HepG2 (cell line): ENCODE measurements at regions not wholly inside any gene's neighbourhood (a gene's known extent, or its start where the extent isn't known, plus 50 kb on each side); places are given as distances from the start of the nearest gene placed in this dataset.
A peak's percentile ranks its signal among the peaks of the same experiment; 100 is the strongest.

Experiments used
- ATAC-seq: fragments of 200-7000 bp; cut with Tn5 transposase; 3 replicates; pipeline ENCODE4 v1.9.1; 2020; ENCODE audit warnings: mild to moderate bottlenecking, moderate library complexity
- BruUV-seq: library from RNA; stranded (reverse); fragments of 400-500 nt; replicated peaks from 2 replicates; lab custom pipeline; 2021; lab: Mats Ljungman, UMichigan
- CTCF ChIA-PET: fragments of 300-600 bp; formaldehyde crosslinking; extraction: SDS; loops from one replicate; lab custom pipeline; 2021; ENCODE audit warnings: low total read pairs, inconsistent platforms, low intra/inter-chr PET ratio; lab: Yijun Ruan, JAX
- POLR2A ChIA-PET: fragments of 350-600 bp; sonication (Branson Sonifier 250); formaldehyde crosslinking; loops from one replicate; lab custom pipeline; 2020; ENCODE audit warnings: antibody characterized with exemption, inconsistent platforms; lab: Yijun Ruan, JAX
- DNase-seq: peaks from one replicate; pipeline ENCODE4 v3.0.0-alpha.2; 2015; ENCODE audit warnings: low spot score
- FAIRE-seq: peaks from 3 replicates; lab custom pipeline; 2011; peaks lifted over from hg19 to GRCh38; lab: Jason Lieb, UNC
- H2AFZ ChIP-seq: one replicate; pipeline ENCODE4 v1.6.1; 2011; ENCODE audit warnings: low read length, inconsistent platforms
- H3K27ac ChIP-seq: fragments of 300-600 bp; 3 replicates; pipeline ENCODE4 v1.8.0; 2011; ENCODE audit warnings: mixed run types, mild to moderate bottlenecking, mixed read lengths, low read length, inconsistent platforms; ENCODE audit not compliant: insufficient read depth; ENCODE audit errors: extremely low read length
- H3K27me3 ChIP-seq, 2 experiments: fragments of 200-600 bp in 1 of 2; 2 replicates in 1 of 2; 3 replicates in 1 of 2; pipeline versions ENCODE4 v1.6.0 to v1.8.0; 2011; ENCODE audit warnings: low read length in 2 of 2, mild to moderate bottlenecking in 2 of 2, moderate library complexity in 2 of 2, inconsistent platforms in 1 of 2; ENCODE audit not compliant: insufficient read depth in 2 of 2, control insufficient read depth in 1 of 2
- H3K36me3 ChIP-seq, 2 experiments: fragments of 200-600 bp in 1 of 2; replicated peaks in 1 of 2; 2 replicates in 1 of 2; 3 replicates in 1 of 2; pipeline versions ENCODE4 v1.5.1 to v1.8.0; 2011; ENCODE audit warnings: low read length in 2 of 2, inconsistent platforms in 1 of 2; ENCODE audit not compliant: insufficient read depth in 2 of 2, control insufficient read depth in 1 of 2
- H3K4me1 ChIP-seq: 2 replicates; pipeline ENCODE4 v1.5.1; 2012; ENCODE audit warnings: low read length, inconsistent platforms; ENCODE audit not compliant: insufficient read depth
- H3K4me2 ChIP-seq: 2 replicates; pipeline ENCODE4 v1.6.0; 2011; ENCODE audit warnings: low read depth, low read length, inconsistent platforms
- H3K4me3 ChIP-seq, 3 experiments: fragments of 200-600 bp in 1 of 3; sonication (generic), shearing (Covaris generic) in 1 of 3; replicated peaks in 1 of 3; 2 replicates each; pipeline ENCODE4 v1.5.1; 2011 to 2016; ENCODE audit warnings: low read length in 3 of 3, inconsistent platforms in 2 of 3, low read depth in 2 of 3, mild to moderate bottlenecking in 2 of 3, control low read depth in 1 of 3, mixed read lengths in 1 of 3; ENCODE audit not compliant: insufficient read depth in 1 of 3
- H3K79me2 ChIP-seq: one replicate; pipeline ENCODE4 v1.6.1; 2011; ENCODE audit warnings: low read length, inconsistent platforms; ENCODE audit not compliant: insufficient read depth
- H3K9ac ChIP-seq: 2 replicates; pipeline ENCODE4 v1.6.0; 2011; ENCODE audit warnings: mild to moderate bottlenecking, low read depth, low read length, inconsistent platforms; ENCODE audit not compliant: insufficient read depth
- H3K9me3 ChIP-seq: 2 replicates; pipeline ENCODE4 v1.5.1; 2012; ENCODE audit warnings: mild to moderate bottlenecking, low read length
- H4K20me1 ChIP-seq: 2 replicates; pipeline ENCODE4 v1.6.0; 2011; ENCODE audit warnings: inconsistent platforms, mild to moderate bottlenecking, low read length, moderate library complexity; ENCODE audit not compliant: insufficient read depth
- ATF7 ChIP-seq, 2 experiments: fragments of 450-650 bp in 1 of 2; sonication (generic) in 1 of 2; formaldehyde crosslinking in 1 of 2; IDR thresholded peaks; 2 replicates each; pipeline versions ENCODE4 v1.4.0 to v1.6.1; 2016 to 2020; ENCODE audit warnings: antibody characterized with exemption in 1 of 2, mild to moderate bottlenecking in 1 of 2, missing genetic modification reagents in 1 of 2
- CBFB ChIP-seq: sonication (generic); formaldehyde crosslinking; IDR thresholded peaks from 2 replicates; pipeline ENCODE4 v1.4.0; 2020; ENCODE audit warnings: missing genetic modification reagents
- CREB1 ChIP-seq, 2 experiments: fragments of 450-650 bp in 1 of 2; IDR thresholded peaks; 2 replicates each; pipeline ENCODE4 v1.6.1; 2016 to 2017; ENCODE audit warnings: control low read depth in 1 of 2, mild to moderate bottlenecking in 1 of 2, missing compliant biosample characterization in 1 of 2, missing genetic modification characterization in 1 of 2
- CSRNP2 ChIP-seq: sonication (generic); formaldehyde crosslinking; conservative IDR thresholded peaks from 2 replicates; pipeline ENCODE4 v1.8.0; 2022; ENCODE audit warnings: low read depth, missing genetic modification reagents
- GPN1 ChIP-seq: sonication (generic); formaldehyde crosslinking; IDR thresholded peaks from 2 replicates; pipeline ENCODE4 v1.5.1; 2020; ENCODE audit warnings: missing genetic modification reagents, borderline replicate concordance
- KIAA2018 ChIP-seq: sonication (generic); formaldehyde crosslinking; IDR thresholded peaks from 2 replicates; pipeline ENCODE4 v1.5.0; 2020; ENCODE audit warnings: mild to moderate bottlenecking, missing genetic modification reagents, borderline replicate concordance
- MIER3 ChIP-seq: IDR thresholded peaks from 2 replicates; pipeline ENCODE4 v1.6.1; 2016; ENCODE audit warnings: missing compliant biosample characterization, borderline replicate concordance
- RBFOX2 ChIP-seq: fragments of 200-400 bp; formaldehyde crosslinking; IDR thresholded peaks from 2 replicates; pipeline ENCODE4 v1.6.1; 2017; ENCODE audit warnings: low read depth, mild to moderate bottlenecking, low read length
- TBX2 ChIP-seq: sonication (generic); formaldehyde crosslinking; IDR thresholded peaks from 2 replicates; pipeline ENCODE4 v1.5.0; 2020; ENCODE audit warnings: missing genetic modification reagents, mild to moderate bottlenecking, borderline replicate concordance
- TMF1 ChIP-seq: sonication (generic); formaldehyde crosslinking; IDR thresholded peaks from 2 replicates; pipeline ENCODE4 v1.8.1; 2022; ENCODE audit warnings: low read depth, missing genetic modification reagents
- ZBTB7B ChIP-seq: sonication (generic); formaldehyde crosslinking; IDR thresholded peaks from 2 replicates; pipeline ENCODE4 v1.4.0; 2020; ENCODE audit warnings: missing genetic modification reagents
- ZFAT ChIP-seq: sonication (generic); formaldehyde crosslinking; conservative IDR thresholded peaks from 2 replicates; pipeline ENCODE4 v1.8.1; 2023; ENCODE audit warnings: missing genetic modification reagents, inconsistent platforms
- ZFP62 ChIP-seq: sonication (generic); formaldehyde crosslinking; IDR thresholded peaks from 2 replicates; pipeline ENCODE4 v1.4.0; 2020; ENCODE audit warnings: missing genetic modification reagents
- ZNF207 ChIP-seq: fragments of 450-650 bp; IDR thresholded peaks from 2 replicates; pipeline ENCODE4 v1.6.1; 2016; ENCODE audit warnings: antibody characterized with exemption, borderline replicate concordance
- ZNF430 ChIP-seq: sonication (generic); formaldehyde crosslinking; IDR thresholded peaks from 2 replicates; pipeline ENCODE4 v1.9.0; 2021; ENCODE audit warnings: mild to moderate bottlenecking, missing genetic modification reagents
- ZNF780A ChIP-seq: sonication (generic); formaldehyde crosslinking; IDR thresholded peaks from 2 replicates; pipeline ENCODE4 v1.8.0; 2022; ENCODE audit warnings: mild to moderate bottlenecking, missing genetic modification reagents, moderate library complexity
- ZSCAN22 ChIP-seq: sonication (generic); formaldehyde crosslinking; IDR thresholded peaks from 2 replicates; pipeline ENCODE4 v1.4.0; 2020; ENCODE audit warnings: mild to moderate bottlenecking, missing genetic modification reagents
- WGBS: methylation state at CpG from one replicate; pipeline ENCODE4 v1.1.6; 2017; ENCODE audit warnings: low lambda C conversion rate; 5-methylcytosine and 5-hydroxymethylcytosine counted together
- in situ Hi-C: cut with HindIII; loops from 2 replicates; pipeline ENCODE4 v1.10.0; 2017; ENCODE audit warnings: low pct_unique_long_range_greater_than_20kb; ENCODE audit not compliant: extremely low pct_ligation_motif_present
- intact Hi-C: fragments of 100-400 bp; cut with micrococcal nuclease; formaldehyde crosslinking; loops from one replicate; pipeline ENCODE4 v1.10.0; 2022; ENCODE audit not compliant: unreplicated experiment

GRCh38 chr4:114173968-114174367, 194.5 kb upstream of the ARSJ start:
- ATAC-seq = no peak
- intact Hi-C loops = no loop called here
- Histone ChIP-seq H3K36me3 (no peaks in the 10 kb centered on the region), H3K9ac (no peak overlapping the region), H3K4me2 (no peak overlapping the region), H3K27ac (no peak overlapping the region), H3K27me3 (no peaks in the 10 kb centered on the region), H3K4me3 (no peak overlapping the region), H4K20me1 (no peaks in the 10 kb centered on the region), H2AFZ (no peak overlapping the region), H3K4me1 (no peaks in the 10 kb centered on the region), H3K79me2 (no peaks in the 10 kb centered on the region), H3K9me3 (no peaks in the 10 kb centered on the region)
- ChIA-PET CTCF (no interaction called here), POLR2A (no interaction called here)
- BruUV-seq = no TSS peak
- no peak for DNase-seq
- TF ChIP-seq ZNF430 (CRISPR knock-in tag) = no peak
- TF ChIP-seq TBX2 (CRISPR knock-in tag) = no peak
- no peak for TF ChIP-seq MIER3 (CRISPR knock-in tag)
- TF ChIP-seq CBFB (CRISPR knock-in tag) = no peak
- TF ChIP-seq ZFP62 = no peak
- no peak for TF ChIP-seq ZNF780A (CRISPR knock-in tag)
- TF ChIP-seq ATF7 (IDR thresholded peaks at IDR 0.05) = peak; percentile 96
- no peak for TF ChIP-seq ATF7 (CRISPR knock-in tag; IDR thresholded peaks at IDR 0.05)
- TF ChIP-seq TMF1 = no peak
- no peak for TF ChIP-seq RBFOX2
- TF ChIP-seq KIAA2018 (CRISPR knock-in tag) = no peak
- TF ChIP-seq CSRNP2 = no peak
- no peak for TF ChIP-seq ZFAT (CRISPR knock-in tag)
- TF ChIP-seq ZSCAN22 (CRISPR knock-in tag) = no peak
- no peak for TF ChIP-seq ZNF207
- no peak for TF ChIP-seq ZBTB7B (CRISPR knock-in tag)
- TF ChIP-seq GPN1 = no peak
- peak; percentile 64; the same call in 1 of the 2 replicates for TF ChIP-seq CREB1 (IDR thresholded peaks at IDR 0.05)
- no peak for TF ChIP-seq CREB1 (CRISPR knock-in tag; IDR thresholded peaks at IDR 0.05)
- no peak for FAIRE-seq
- in situ Hi-C loops = no loop called here
- WGBS = 0% methylated on average over 3 of the region's 3 CpGs
